AG04450 (cell line): ENCODE measurements at regions not wholly inside any gene's neighbourhood (a gene's known extent, or its start where the extent isn't known, plus 50 kb on each side); places are given as distances from the start of the nearest gene placed in this dataset.

Source experiments
- CTCF ChIA-PET: fragments of 300-600, 350-600 bp; formaldehyde crosslinking; extraction: SDS; loops from one replicate; lab custom pipeline; 2022; ENCODE audit warnings: antibody characterized with exemption, inconsistent platforms; lab: Charles Lee
- POLR2A ChIA-PET: fragments of 350-600 bp; formaldehyde crosslinking; extraction: SDS; loops from one replicate; lab custom pipeline; 2021; ENCODE audit warnings: antibody characterized with exemption, inconsistent platforms; lab: Yijun Ruan, JAX
- DNase-seq: peaks from one replicate; pipeline ENCODE4 v3.0.0-alpha.2; 2011; ENCODE audit warnings: low read depth, low spot score
- H3K27ac ChIP-seq: one replicate; pipeline ENCODE4 v1.5.1; 2012; ENCODE audit warnings: low read depth, low read length, control low read depth
- H3K27me3 ChIP-seq: one replicate; pipeline ENCODE4 v1.6.0; 2012; ENCODE audit warnings: low read length; ENCODE audit not compliant: control insufficient read depth, insufficient read depth
- H3K4me3 ChIP-seq: 2 replicates; pipeline ENCODE4 v1.5.1; 2011; ENCODE audit warnings: mild to moderate bottlenecking, low read depth, low read length, control low read depth
- H3K9me3 ChIP-seq: 2 replicates; pipeline ENCODE4 v1.5.1; 2012; ENCODE audit warnings: low read length; ENCODE audit not compliant: control insufficient read depth, insufficient read depth
- CTCF ChIP-seq: IDR thresholded peaks from 2 replicates; pipeline ENCODE4 v1.5.1; 2011; ENCODE audit warnings: low read depth, low read length, control low read depth, inconsistent platforms

- DNase-seq = no peak
- ChIA-PET CTCF (no interaction called here), POLR2A (no interaction called here)
- Histone ChIP-seq H3K27ac (no peak overlapping the region), H3K9me3 (no peaks in the 10 kb centered on the region), H3K27me3 (no peaks in the 10 kb centered on the region), H3K4me3 (no peak overlapping the region)
- TF ChIP-seq CTCF = no peak
These were observed 496.8 kb upstream of the SOX5 start for GRCh38 chr12:24446287-24446686.

- ChIA-PET CTCF (no interaction called here), POLR2A (no interaction called here)
These were observed 495.2 kb upstream of the SOX5 start for GRCh38 chr12:24444634-24445033.

GRCh38 chr12:24441458-24441857, 492.0 kb upstream of the SOX5 start:
- Histone ChIP-seq H3K27ac (no peak overlapping the region), H3K4me3 (no peak overlapping the region), H3K27me3 (no peaks in the 10 kb centered on the region), H3K9me3 (no peaks in the 10 kb centered on the region)
- ChIA-PET CTCF (no interaction called here), POLR2A (no interaction called here)
- no peak for TF ChIP-seq CTCF
- DNase-seq = no peak

More at GRCh38 chr12:24444634-24445033, 495.2 kb upstream of the SOX5 start:
- Histone ChIP-seq H3K9me3 (no peaks in the 10 kb centered on the region), H3K27me3 (no peaks in the 10 kb centered on the region), H3K27ac (no peak overlapping the region), H3K4me3 (no peak overlapping the region)
- DNase-seq = no peak
- no peak for TF ChIP-seq CTCF

- ChIA-PET CTCF (no interaction called here), POLR2A (no interaction called here)
- DNase-seq = no peak
- Histone ChIP-seq H3K9me3 (no peaks in the 10 kb centered on the region), H3K27me3 (no peaks in the 10 kb centered on the region), H3K4me3 (no peak overlapping the region), H3K27ac (no peak overlapping the region)
- TF ChIP-seq CTCF = no peak
These were observed 487.2 kb upstream of the SOX5 start for GRCh38 chr12:24436667-24437066.

GRCh38 chr12:24431872-24432271, 482.4 kb upstream of the SOX5 start:
- no peaks in the 10 kb centered on the region for H3K27me3 ChIP-seq
- CTCF ChIA-PET = no interaction called here
- no peak for TF ChIP-seq CTCF
- POLR2A ChIA-PET = no interaction called here
- no peak overlapping the region for H3K27ac ChIP-seq
- no peaks in the 10 kb centered on the region for H3K9me3 ChIP-seq
- no peak overlapping the region for H3K4me3 ChIP-seq
- DNase-seq = no peak
